ENCODE measurements at regions not wholly inside any gene's neighbourhood (a gene's known extent, or its start where the extent isn't known, plus 50 kb on each side); places are given as distances from the start of the nearest gene placed in this dataset.

DNA sequence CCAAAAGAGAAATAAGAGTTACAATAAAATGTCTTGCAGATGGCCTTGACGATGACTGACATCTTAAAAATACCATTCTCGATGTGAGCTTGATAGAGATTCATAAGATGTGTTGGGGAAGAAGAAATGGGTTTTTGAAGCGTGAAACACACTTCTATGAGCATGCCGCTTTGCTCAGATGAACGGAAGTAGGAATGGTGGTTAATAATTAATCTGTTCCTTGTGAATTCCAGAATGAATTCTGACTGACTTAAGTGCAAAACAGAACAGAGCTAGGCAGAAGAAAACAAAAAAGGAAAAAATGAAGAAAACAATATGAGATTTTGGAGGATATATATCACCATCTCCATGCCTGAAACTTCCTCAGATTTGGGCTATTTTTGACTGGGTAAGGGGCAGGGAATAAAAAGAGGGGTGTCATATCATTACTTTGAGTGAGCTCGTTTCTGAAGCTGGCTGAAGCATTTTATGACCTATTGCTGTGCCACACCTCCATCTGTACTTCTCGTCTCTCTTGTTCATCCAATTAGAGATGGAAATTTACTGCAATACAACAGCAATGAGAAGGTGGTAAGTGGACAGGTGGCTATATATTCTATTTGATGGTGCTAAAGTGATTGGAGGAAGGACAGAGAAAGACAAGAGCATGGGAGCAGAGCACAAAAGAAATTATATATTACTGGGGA, 1152.0 kb upstream of the CDH8 start:
- no peaks in the 10 kb centered on the region for H3K27me3 ChIP-seq
- DNase-seq (ENCODE audit: low read depth in 1 of 2, low spot score in 1 of 2) = no peak
- TF ChIP-seq, protein P1, sequence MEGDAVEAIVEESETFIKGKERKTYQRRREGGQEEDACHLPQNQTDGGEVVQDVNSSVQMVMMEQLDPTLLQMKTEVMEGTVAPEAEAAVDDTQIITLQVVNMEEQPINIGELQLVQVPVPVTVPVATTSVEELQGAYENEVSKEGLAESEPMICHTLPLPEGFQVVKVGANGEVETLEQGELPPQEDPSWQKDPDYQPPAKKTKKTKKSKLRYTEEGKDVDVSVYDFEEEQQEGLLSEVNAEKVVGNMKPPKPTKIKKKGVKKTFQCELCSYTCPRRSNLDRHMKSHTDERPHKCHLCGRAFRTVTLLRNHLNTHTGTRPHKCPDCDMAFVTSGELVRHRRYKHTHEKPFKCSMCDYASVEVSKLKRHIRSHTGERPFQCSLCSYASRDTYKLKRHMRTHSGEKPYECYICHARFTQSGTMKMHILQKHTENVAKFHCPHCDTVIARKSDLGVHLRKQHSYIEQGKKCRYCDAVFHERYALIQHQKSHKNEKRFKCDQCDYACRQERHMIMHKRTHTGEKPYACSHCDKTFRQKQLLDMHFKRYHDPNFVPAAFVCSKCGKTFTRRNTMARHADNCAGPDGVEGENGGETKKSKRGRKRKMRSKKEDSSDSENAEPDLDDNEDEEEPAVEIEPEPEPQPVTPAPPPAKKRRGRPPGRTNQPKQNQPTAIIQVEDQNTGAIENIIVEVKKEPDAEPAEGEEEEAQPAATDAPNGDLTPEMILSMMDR (IDR thresholded peaks at IDR 0.05; ENCODE audit: low read depth, low read length) = no peak
- no peak overlapping the region for H3K27ac ChIP-seq
- no peaks in the 10 kb centered on the region for H3K9me3 ChIP-seq (ENCODE audit: low read depth)
- H3K4me3 ChIP-seq = no peak overlapping the region
- H3K36me3 ChIP-seq = no peaks in the 10 kb centered on the region
- H3K4me1 ChIP-seq (ENCODE audit: low read depth) = no peaks in the 10 kb centered on the region

DNA sequence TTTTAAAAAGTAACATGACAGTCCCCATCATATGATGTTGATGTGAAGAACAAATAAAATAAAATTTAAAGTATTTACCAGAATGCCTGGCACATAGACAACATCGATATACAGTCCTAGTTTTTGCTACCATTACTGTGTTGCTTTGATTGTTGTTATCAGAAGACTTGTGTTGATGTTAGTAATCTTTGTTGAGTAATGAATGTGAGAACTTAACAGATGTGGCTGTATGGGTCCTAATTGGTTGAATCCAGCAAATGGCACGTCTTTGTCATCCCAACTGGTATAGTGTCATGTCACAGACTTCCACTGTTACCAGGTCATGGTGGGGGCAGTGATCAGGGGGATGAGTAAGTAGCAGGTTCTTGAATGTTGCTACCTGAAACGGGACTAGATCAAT, 1151.4 kb upstream of the CDH8 start:
- TF ChIP-seq, protein P1 (IDR thresholded peaks at IDR 0.05; ENCODE audit: low read depth, low read length) = no peak
- Histone ChIP-seq H3K27ac (no peak overlapping the region), H3K4me3 (no peak overlapping the region), H3K4me1 (ENCODE audit: low read depth) (no peaks in the 10 kb centered on the region), H3K36me3 (no peaks in the 10 kb centered on the region), H3K27me3 (no peaks in the 10 kb centered on the region), H3K9me3 (ENCODE audit: low read depth) (no peaks in the 10 kb centered on the region)
- DNase-seq (ENCODE audit: low read depth in 1 of 2, low spot score in 1 of 2) = no peak

DNA sequence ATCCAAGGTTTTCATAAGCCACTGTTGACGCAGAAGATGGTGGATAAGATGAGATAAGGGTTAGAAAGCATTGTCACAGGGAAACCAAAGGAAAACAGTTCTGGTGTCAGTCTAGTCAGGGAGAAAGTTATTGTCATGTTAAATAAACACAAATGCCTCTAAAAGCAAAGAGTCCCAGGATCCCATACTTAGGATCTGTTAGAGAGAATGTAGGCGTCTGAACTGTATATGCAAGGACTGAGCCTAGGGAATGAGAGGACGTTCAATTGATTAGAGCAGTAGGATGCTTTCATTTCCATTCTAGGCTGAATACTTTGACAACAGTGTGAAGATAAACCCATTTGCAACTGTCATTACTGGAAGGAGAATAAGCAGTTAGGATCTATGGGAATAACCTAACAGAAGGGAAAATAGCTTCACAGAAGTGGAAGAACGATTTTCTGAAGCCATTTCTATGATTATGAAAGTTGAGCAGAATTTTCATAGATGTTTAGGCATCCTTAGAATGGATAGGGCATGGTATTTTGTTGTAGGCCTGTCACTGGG, 1149.1 kb upstream of the CDH8 start:
- TF ChIP-seq, protein P1 (IDR thresholded peaks at IDR 0.05; ENCODE audit: low read depth, low read length) = no peak
- DNase-seq (ENCODE audit: low read depth in 1 of 2, low spot score in 1 of 2) = no peak
- Histone ChIP-seq H3K27ac (no peak overlapping the region), H3K4me1 (ENCODE audit: low read depth) (no peaks in the 10 kb centered on the region), H3K27me3 (no peaks in the 10 kb centered on the region), H3K36me3 (no peaks in the 10 kb centered on the region), H3K4me3 (no peak overlapping the region), H3K9me3 (ENCODE audit: low read depth) (no peaks in the 10 kb centered on the region)

DNA sequence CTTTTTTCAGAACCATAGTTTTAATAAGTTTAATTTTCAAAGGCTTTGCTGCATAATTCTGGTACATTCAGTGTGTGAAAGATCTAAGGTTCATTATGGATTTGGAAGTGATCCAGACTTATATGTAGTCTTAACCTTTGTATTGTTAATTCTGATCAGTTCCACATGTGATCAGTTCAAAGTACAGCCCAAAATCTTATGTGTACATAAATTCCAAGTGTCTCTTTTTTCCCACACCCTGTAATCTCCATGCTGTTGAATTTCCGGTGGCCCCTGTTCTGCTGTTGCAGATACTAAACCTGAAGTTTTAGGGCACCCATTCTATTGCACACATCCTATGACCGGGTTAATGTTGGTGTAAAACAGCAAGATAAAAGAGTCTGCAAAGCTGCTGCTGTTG, 1147.5 kb upstream of the CDH8 start:
- no peak overlapping the region for H3K27ac ChIP-seq
- H3K27me3 ChIP-seq = no peaks in the 10 kb centered on the region
- H3K4me3 ChIP-seq = no peak overlapping the region
- no peaks in the 10 kb centered on the region for H3K9me3 ChIP-seq (ENCODE audit: low read depth)
- no peaks in the 10 kb centered on the region for H3K4me1 ChIP-seq (ENCODE audit: low read depth)
- TF ChIP-seq, protein P1 (IDR thresholded peaks at IDR 0.05; ENCODE audit: low read depth, low read length) = no peak
- DNase-seq (ENCODE audit: low read depth in 1 of 2, low spot score in 1 of 2) = no peak
- H3K36me3 ChIP-seq = no peaks in the 10 kb centered on the region

DNA sequence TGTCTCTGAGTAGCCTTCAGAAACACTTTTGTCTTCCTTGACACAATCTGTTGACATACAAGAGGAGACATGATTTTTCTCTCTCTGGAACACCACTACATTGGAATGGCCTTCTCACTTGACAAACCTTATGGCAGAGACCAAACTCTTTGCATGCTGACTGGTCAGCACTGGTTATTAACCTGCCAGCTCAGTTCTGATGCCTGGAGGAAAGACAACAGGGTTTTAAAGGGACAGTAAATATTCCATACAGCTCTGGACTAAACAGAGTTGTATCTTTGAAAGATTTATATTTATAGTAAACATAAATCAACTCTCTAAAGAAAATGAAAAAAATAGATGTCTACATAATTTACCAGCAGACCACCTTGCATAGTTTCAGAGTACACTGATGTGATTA, 1139.1 kb upstream of the CDH8 start:
- Histone ChIP-seq H3K27me3 (no peaks in the 10 kb centered on the region), H3K27ac (no peak overlapping the region), H3K9me3 (ENCODE audit: low read depth) (no peaks in the 10 kb centered on the region), H3K4me1 (ENCODE audit: low read depth) (no peaks in the 10 kb centered on the region), H3K36me3 (no peaks in the 10 kb centered on the region), H3K4me3 (no peak overlapping the region)
- TF ChIP-seq, protein P1 (IDR thresholded peaks at IDR 0.05; ENCODE audit: low read depth, low read length) = no peak
- DNase-seq (ENCODE audit: low read depth in 1 of 2, low spot score in 1 of 2) = no peak

Data from cardiac muscle cell (in vitro differentiated cells and primary cell).